Activated CD4-positive, alpha-beta memory T cell treated with anti-CD3 and anti-CD28 coated beads for 36 hours (primary cell): ENCODE measurements at regions not wholly inside any gene's neighbourhood (a gene's known extent, or its start where the extent isn't known, plus 50 kb on each side); places are given as distances from the start of the nearest gene placed in this dataset.

ENCODE experiments used
- CTCF ChIA-PET: fragments of 350-600 bp; sonication (Branson Sonifier 250); formaldehyde crosslinking; loops from one replicate; lab custom pipeline; 2021; ENCODE audit warnings: antibody characterized with exemption, inconsistent platforms; lab: Charles Lee
- POLR2A ChIA-PET: fragments of 350-600 bp; sonication (Branson Sonifier 250); formaldehyde crosslinking; loops from one replicate; lab custom pipeline; 2021; ENCODE audit warnings: antibody characterized with exemption; lab: Charles Lee
- DNase-seq: peaks from one replicate; pipeline ENCODE4 v3.0.0-alpha.2; 2020
- H3K27ac Mint-ChIP-seq: one replicate; pipeline ENCODE4 v1.8.0; 2021; ENCODE audit warnings: mixed read lengths
- H3K27me3 Mint-ChIP-seq: one replicate; pipeline ENCODE4 v1.8.0; 2021; ENCODE audit warnings: mixed read lengths
- H3K36me3 Mint-ChIP-seq: one replicate; pipeline ENCODE4 v1.8.0; 2021; ENCODE audit warnings: mixed read lengths
- H3K4me1 Mint-ChIP-seq: one replicate; pipeline ENCODE4 v1.8.0; 2021; ENCODE audit warnings: low read depth, mixed read lengths
- H3K4me3 Mint-ChIP-seq: one replicate; pipeline ENCODE4 v1.8.0; 2021; ENCODE audit warnings: mild to moderate bottlenecking, mixed read lengths
- H3K9me3 Mint-ChIP-seq: one replicate; pipeline ENCODE4 v1.8.0; 2021; ENCODE audit warnings: mixed read lengths
- intact Hi-C: fragments of 100-400 bp; cut with micrococcal nuclease; formaldehyde crosslinking; loops from one replicate; pipeline ENCODE4 v1.15.1; 2023

DNA sequence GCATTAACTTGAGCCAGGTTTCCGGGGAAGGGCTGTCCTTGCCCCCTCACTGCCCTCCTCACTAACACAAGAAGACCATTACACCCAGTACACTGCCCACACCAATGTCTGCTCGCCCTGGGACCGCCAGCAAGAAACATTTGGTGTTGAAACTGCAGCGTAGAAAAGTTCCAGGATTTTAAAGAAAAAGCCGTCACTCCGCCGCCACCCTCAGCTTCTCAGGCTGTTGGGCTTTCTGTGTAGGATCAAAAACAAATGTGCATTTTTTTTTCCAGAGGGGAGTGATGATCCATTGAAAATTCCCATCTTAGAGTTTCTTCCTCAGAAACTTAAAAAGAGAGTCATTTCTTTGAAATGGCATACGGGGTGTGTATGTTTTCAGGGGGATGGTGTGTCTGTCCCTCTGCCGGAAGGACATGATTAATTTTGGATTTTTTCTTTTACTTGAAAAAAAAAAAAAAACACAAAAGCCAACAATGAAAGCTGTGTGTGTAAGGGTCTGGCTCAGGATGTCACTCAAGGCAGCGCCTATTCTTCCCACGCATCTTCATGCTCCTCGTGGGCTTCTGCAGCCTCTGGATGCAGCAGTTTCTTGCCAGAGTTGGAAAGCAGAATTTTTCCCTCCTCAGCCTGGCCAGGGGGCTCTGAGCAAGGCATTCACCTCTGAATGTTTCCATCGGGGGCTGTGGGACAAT, 184.9 kb downstream of the GLI2 start:
- ChIA-PET POLR2A (no interaction called here), CTCF (no interaction called here)
- Mint-ChIP-seq H3K4me3 (no peak overlapping the region), H3K9me3 (no peaks in the 10 kb centered on the region), H3K36me3 (no peaks in the 10 kb centered on the region), H3K4me1 (no peaks in the 10 kb centered on the region), H3K27me3 (no peaks in the 10 kb centered on the region), H3K27ac (no peak overlapping the region)
- no peak for DNase-seq
- intact Hi-C loops = no loop called here

DNA sequence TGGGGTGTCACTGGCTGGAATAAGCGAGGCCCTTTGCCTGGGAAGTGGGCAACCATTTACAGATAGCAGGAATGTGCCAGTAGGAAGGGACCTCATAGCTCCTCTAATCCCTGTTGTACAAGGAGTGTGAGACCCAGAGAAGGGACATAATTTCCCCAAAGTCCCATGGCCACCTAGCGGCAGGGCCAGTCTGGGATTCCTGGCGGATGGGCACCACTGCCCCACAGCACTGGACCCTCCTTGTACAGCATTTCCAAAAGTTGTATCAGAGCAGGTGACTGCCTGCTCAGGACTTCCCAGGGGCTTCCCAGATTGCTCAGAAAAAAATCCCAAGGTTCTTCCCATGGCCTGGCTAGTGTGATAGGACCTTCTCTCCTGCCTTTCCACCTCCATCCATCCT, 185.8 kb downstream of the GLI2 start:
- intact Hi-C loops = no loop called here
- no peaks in the 10 kb centered on the region for H3K36me3 Mint-ChIP-seq
- DNase-seq = no peak
- POLR2A ChIA-PET = no interaction called here
- H3K4me3 Mint-ChIP-seq = no peak overlapping the region
- CTCF ChIA-PET = no interaction called here
- H3K4me1 Mint-ChIP-seq = no peaks in the 10 kb centered on the region
- H3K27ac Mint-ChIP-seq = no peak overlapping the region
- no peaks in the 10 kb centered on the region for H3K27me3 Mint-ChIP-seq
- H3K9me3 Mint-ChIP-seq = no peaks in the 10 kb centered on the region

DNA sequence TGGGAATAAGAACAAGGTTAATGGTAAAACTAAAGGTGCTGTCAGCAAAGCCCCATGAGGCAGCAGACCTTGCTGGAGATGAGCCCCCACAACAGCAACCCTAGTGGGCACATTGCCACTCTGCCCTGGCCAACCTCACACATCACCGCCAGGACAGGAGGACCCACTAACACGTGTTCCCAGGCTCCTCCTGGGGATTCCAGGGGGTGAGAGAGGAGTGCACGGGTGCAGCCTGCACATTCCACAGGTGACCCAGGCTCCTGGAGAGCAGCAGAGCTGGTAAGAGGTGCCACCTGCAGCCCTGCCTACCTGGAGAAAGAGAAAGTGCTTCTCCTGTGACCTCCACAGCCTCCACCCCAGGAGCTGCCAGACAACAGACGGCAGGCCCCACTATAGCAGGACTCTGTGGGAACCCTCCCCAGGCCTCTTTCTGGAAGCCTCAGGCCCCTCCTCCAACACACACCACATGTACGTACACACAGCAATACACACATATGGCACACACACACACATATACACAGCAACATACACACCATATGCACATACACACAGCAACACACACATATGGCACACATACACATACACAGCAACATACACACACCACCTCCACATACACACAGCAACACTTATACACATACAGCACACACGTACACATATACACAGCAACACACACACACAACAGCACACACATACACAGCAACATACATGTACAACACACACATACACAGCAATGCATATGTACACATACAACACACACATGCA, 187.1 kb downstream of the GLI2 start:
- no peaks in the 10 kb centered on the region for H3K9me3 Mint-ChIP-seq
- CTCF ChIA-PET = no interaction called here

DNA sequence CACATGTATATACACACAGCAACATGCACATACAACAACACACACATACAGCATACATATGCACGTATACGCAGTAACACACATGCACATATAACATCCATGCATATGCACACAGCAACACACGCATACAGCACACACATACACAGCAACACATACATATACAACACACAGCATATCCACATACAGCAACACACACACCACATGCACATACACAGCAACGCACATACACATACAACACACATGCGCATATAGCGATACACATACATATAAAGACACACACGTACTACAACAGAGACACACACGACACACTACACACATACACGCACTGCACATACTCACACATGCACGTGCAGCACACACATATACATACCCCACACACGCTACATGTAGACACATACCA, 187.8 kb downstream of the GLI2 start:
- CTCF ChIA-PET = no interaction called here
- Mint-ChIP-seq H3K9me3 (no peaks in the 10 kb centered on the region), H3K27ac (no peak overlapping the region), H3K27me3 (no peaks in the 10 kb centered on the region), H3K36me3 (no peaks in the 10 kb centered on the region), H3K4me1 (no peaks in the 10 kb centered on the region), H3K4me3 (no peak overlapping the region)
- POLR2A ChIA-PET = no interaction called here
- intact Hi-C loops = no loop called here
- no peak for DNase-seq

More for the DNA sequence above, 187.1 kb downstream of the GLI2 start:
- Mint-ChIP-seq H3K36me3 (no peaks in the 10 kb centered on the region), H3K27ac (no peak overlapping the region), H3K27me3 (no peaks in the 10 kb centered on the region), H3K4me1 (no peaks in the 10 kb centered on the region), H3K4me3 (no peak overlapping the region)
- no peak for DNase-seq
- POLR2A ChIA-PET = no interaction called here
- intact Hi-C loops = no loop called here

DNA sequence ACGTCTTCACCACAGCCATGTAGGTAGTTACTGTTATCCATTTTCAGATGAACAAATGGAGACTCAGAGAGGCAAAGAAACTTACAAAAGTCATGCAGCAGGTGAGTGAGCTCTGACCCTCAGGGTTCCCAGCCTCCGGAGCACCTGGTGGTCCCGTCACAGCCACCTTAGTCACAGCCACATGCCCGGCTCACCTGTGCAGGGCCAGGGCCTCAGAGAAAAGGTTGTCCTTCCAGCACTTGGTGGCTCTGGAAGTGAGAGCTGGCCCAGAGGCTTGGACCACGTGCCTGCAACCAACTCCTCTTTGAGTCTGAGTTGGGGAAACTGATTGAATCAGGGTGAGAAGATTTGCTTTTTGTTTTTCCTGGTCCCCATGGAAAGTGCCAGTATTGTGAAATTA, 189.3 kb downstream of the GLI2 start:
- Mint-ChIP-seq H3K4me3 (no peak overlapping the region), H3K36me3 (no peaks in the 10 kb centered on the region), H3K27ac (no peak overlapping the region), H3K27me3 (no peaks in the 10 kb centered on the region), H3K4me1 (no peaks in the 10 kb centered on the region), H3K9me3 (no peaks in the 10 kb centered on the region)
- POLR2A ChIA-PET = no interaction called here
- DNase-seq = no peak
- intact Hi-C loops = no loop called here
- CTCF ChIA-PET = no interaction called here

DNA sequence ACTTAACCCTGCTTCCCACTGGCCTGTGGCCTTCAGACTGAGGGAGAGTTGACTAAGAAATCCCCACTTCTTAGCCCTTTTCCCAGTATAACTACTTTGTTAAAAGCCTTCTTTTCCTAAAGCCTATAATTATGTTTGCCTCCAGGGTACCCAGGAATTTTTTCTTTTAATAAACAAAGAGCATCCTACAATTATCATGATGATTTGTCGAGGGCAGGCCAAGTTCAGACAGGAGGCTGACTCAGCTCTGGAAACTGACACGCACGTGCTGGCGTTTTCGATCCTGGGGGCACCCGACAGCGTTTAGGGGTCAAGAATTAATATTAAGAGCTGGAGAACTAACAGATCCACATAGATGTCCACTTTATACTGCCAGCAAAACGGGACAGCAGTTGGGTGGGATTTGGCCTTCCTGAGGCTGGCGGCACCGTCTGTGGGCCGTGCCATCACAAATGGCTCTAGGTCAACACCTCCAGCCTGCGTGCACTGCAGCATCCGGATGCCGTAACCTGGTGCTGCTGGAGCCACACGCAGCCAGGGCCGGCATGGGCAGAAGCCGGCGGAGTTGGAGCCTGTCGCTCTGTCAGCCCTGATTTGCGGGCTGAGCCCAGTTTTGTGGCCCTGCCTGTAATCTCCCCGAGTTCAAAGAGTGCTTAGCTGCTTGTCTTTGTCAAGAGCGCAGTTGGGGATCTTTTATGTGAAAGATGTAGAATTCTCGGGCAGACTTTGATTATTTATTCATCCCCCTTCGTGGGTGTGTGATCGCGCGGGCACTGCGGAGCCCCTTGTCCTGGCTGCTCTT, 191.0 kb downstream of the GLI2 start:
- H3K27ac Mint-ChIP-seq = no peak overlapping the region
- intact Hi-C loops = no loop called here
- no peak overlapping the region for H3K4me3 Mint-ChIP-seq
- DNase-seq = no peak
- no peaks in the 10 kb centered on the region for H3K36me3 Mint-ChIP-seq
- H3K9me3 Mint-ChIP-seq = no peaks in the 10 kb centered on the region
- no peaks in the 10 kb centered on the region for H3K27me3 Mint-ChIP-seq
- H3K4me1 Mint-ChIP-seq = no peaks in the 10 kb centered on the region
- ChIA-PET CTCF (no interaction called here), POLR2A (no interaction called here)

GRCh38 chr2:120927265-120927628, 191.6 kb downstream of the GLI2 start:
- Mint-ChIP-seq H3K4me3 (no peak overlapping the region), H3K27ac (no peak overlapping the region), H3K9me3 (no peaks in the 10 kb centered on the region), H3K27me3 (no peaks in the 10 kb centered on the region), H3K4me1 (no peaks in the 10 kb centered on the region), H3K36me3 (no peaks in the 10 kb centered on the region)
- no peak for DNase-seq
- ChIA-PET POLR2A (no interaction called here), CTCF (no interaction called here)
- intact Hi-C loops = no loop called here

- Mint-ChIP-seq H3K9me3 (no peaks in the 10 kb centered on the region), H3K36me3 (no peaks in the 10 kb centered on the region), H3K4me1 (no peaks in the 10 kb centered on the region), H3K27me3 (no peaks in the 10 kb centered on the region), H3K4me3 (no peak overlapping the region), H3K27ac (no peak overlapping the region)
- intact Hi-C loops = no loop called here
- POLR2A ChIA-PET = no interaction called here
- CTCF ChIA-PET = no interaction called here
- no peak for DNase-seq
Observed at GRCh38 chr2:120929829-120930228, 194.2 kb downstream of the GLI2 start.

GRCh38 chr2:120930236-120930635, 194.6 kb downstream of the GLI2 start:
- no peaks in the 10 kb centered on the region for H3K9me3 Mint-ChIP-seq
- ChIA-PET CTCF (no interaction called here), POLR2A (no interaction called here)
- no peak overlapping the region for H3K4me3 Mint-ChIP-seq
- no peaks in the 10 kb centered on the region for H3K36me3 Mint-ChIP-seq
- intact Hi-C loops = no loop called here
- H3K27me3 Mint-ChIP-seq = no peaks in the 10 kb centered on the region
- no peak for DNase-seq
- H3K27ac Mint-ChIP-seq = no peak overlapping the region
- H3K4me1 Mint-ChIP-seq = no peaks in the 10 kb centered on the region

DNA sequence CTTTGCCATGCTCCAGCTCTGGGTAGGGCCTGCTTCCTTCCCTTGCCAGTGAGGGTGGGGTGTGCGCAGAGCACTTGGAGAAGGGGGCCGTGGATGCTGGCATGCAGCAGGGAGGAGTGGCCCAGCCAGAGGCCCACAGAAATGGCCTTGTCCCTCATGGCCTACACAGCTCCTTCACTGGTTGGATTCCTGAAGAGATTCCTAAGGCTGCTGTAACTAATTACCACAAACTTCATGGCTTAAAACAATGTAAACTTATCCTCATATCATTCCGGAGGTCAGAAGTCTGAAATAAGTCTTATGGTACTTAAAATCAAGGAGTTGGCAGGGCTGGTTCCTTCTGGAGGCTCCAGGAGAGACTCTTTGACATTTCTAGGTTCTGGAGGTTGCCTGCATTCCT, 195.2 kb downstream of the GLI2 start:
- ChIA-PET CTCF (no interaction called here), POLR2A (no interaction called here)
- Mint-ChIP-seq H3K9me3 (no peaks in the 10 kb centered on the region), H3K4me1 (no peaks in the 10 kb centered on the region), H3K36me3 (no peaks in the 10 kb centered on the region), H3K27me3 (no peaks in the 10 kb centered on the region), H3K27ac (no peak overlapping the region), H3K4me3 (no peak overlapping the region)
- no peak for DNase-seq
- intact Hi-C loops = no loop called here

DNA sequence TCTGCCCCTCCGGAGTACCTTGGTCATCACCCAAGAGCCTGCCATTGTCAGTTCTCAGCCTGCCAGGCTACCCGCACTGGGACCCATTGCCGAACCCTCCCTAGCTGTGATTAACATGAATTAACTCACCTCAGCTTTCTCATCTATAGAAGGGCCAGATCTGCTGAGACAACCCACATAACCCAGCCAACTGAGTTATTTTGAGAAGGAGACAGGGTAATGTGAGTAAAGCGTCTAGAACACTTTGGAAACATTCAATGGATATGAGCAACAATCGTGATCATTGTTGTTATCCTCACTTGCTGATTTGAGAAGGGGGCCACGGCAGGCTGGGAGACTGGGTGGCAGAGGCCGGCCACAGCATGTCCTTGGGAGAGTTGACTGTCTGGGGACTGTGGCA, 196.8 kb downstream of the GLI2 start:
- H3K9me3 Mint-ChIP-seq = no peaks in the 10 kb centered on the region

GRCh38 chr2:120932881-120933280, 197.2 kb downstream of the GLI2 start:
- Mint-ChIP-seq H3K4me1 (no peaks in the 10 kb centered on the region), H3K9me3 (no peaks in the 10 kb centered on the region), H3K27me3 (no peaks in the 10 kb centered on the region), H3K27ac (no peak overlapping the region), H3K4me3 (no peak overlapping the region), H3K36me3 (no peaks in the 10 kb centered on the region)
- ChIA-PET CTCF (no interaction called here), POLR2A (no interaction called here)
- intact Hi-C loops = no loop called here
- no peak for DNase-seq

More for the DNA sequence above, 196.8 kb downstream of the GLI2 start:
- no peak for DNase-seq
- no peak overlapping the region for H3K4me3 Mint-ChIP-seq
- no peaks in the 10 kb centered on the region for H3K4me1 Mint-ChIP-seq
- no peaks in the 10 kb centered on the region for H3K27me3 Mint-ChIP-seq
- POLR2A ChIA-PET = no interaction called here
- H3K36me3 Mint-ChIP-seq = no peaks in the 10 kb centered on the region
- CTCF ChIA-PET = no interaction called here
- no peak overlapping the region for H3K27ac Mint-ChIP-seq
- intact Hi-C loops = no loop called here
